Sigmoid colon (tissue), 6 donors: ENCODE measurements at regions not wholly inside any gene's neighbourhood (a gene's known extent, or its start where the extent isn't known, plus 50 kb on each side); places are given as distances from the start of the nearest gene placed in this dataset.

ENCODE experiments used
- DNase-seq: peaks from one replicate; pipeline ENCODE4 v3.0.0-alpha.2; 2019
- H3K27ac ChIP-seq, 4 donors: fragments of 200-600 bp; sonication (generic); one replicate each; pipeline ENCODE4 v1.5.1; 2016 to 2019; ENCODE audit warnings: mild to moderate bottlenecking in 1 of 4
- H3K27me3 ChIP-seq, 3 donors: fragments of 200-600 bp; sonication (generic); one replicate each; pipeline ENCODE4 v1.5.1; 2019; ENCODE audit warnings: mild to moderate bottlenecking in 1 of 3
- H3K36me3 ChIP-seq, 4 donors: fragments of 200-600 bp; sonication (generic); one replicate each; pipeline ENCODE4 v1.5.1; 2016 to 2019
- H3K4me1 ChIP-seq, 4 donors: fragments of 200-600 bp; sonication (generic); one replicate each; pipeline ENCODE4 v1.5.1; 2017 to 2019
- H3K4me3 ChIP-seq, 4 donors: fragments of 200-600 bp; sonication (generic); one replicate each; pipeline ENCODE4 v1.5.1; 2017 to 2019; ENCODE audit warnings: mild to moderate bottlenecking in 2 of 4, moderate library complexity in 1 of 4
- H3K9me3 ChIP-seq, 4 donors: fragments of 200-600 bp in 3 of 4; sonication (generic) in 3 of 4; one replicate each; pipeline versions ENCODE4 v1.5.1 to v1.6.1; 2013 to 2019
- CTCF ChIP-seq, 4 experiments: fragments of 450-650 bp in 3 of 4; fragments of 200-600 bp in 1 of 4; IDR thresholded peaks; one replicate each; pipeline ENCODE4 v1.5.1; 2016 to 2019; ENCODE audit warnings: antibody characterized with exemption in 4 of 4, mild to moderate bottlenecking in 3 of 4, moderate library complexity in 2 of 4
- EP300 ChIP-seq, 4 donors: sonication (generic); formaldehyde crosslinking; IDR thresholded peaks; one replicate each; pipeline ENCODE4 v1.6.1; 2017; ENCODE audit warnings: antibody characterized with exemption in 4 of 4
- POLR2A ChIP-seq, 2 donors: fragments of 450-650 bp; IDR thresholded peaks; one replicate each; pipeline ENCODE4 v1.6.1; 2016; ENCODE audit warnings: antibody characterized with exemption in 2 of 2, mild to moderate bottlenecking in 2 of 2, moderate library complexity in 2 of 2
- POLR2AphosphoS5 ChIP-seq, 4 donors: sonication (generic); formaldehyde crosslinking; IDR thresholded peaks; one replicate each; pipeline ENCODE4 v1.6.1; 2017; ENCODE audit warnings: antibody characterized with exemption in 4 of 4
- WGBS, 2 donors: extraction: QIAGEN DNeasy Blood & Tissue Kit; methylation state at CpG; one replicate each; pipeline ENCODE4 v1.1.7; 2013; 5-methylcytosine and 5-hydroxymethylcytosine counted together
- intact Hi-C: fragments of 100-400 bp; cut with DNase I; formaldehyde crosslinking; loops from one replicate; pipeline ENCODE4 v1.15.1; 2023
- donor health status: healthy with polysubstance abuse.
- donor health status: healthy.

GRCh38 chr12:125381373-125381772 lies 316.1 kb downstream of the AACS start:
- Histone ChIP-seq H3K27me3 (peaks cover 0 to 7% (median 0%) of the 10 kb centered on the region in 3 donors), H3K9me3 (no peaks in the 10 kb centered on the region), H3K27ac (no peak overlapping the region), H3K4me1 (no peaks in the 10 kb centered on the region), H3K4me3 (no peak overlapping the region), H3K36me3 (no peaks in the 10 kb centered on the region)
- whole genome bisulfite sequencing, 2 donors, result 77 to 79% methylated on average over 4 of the region's 4 CpGs
- no peak for DNase-seq
- intact Hi-C loops, result no loop called here
- TF ChIP-seq POLR2AphosphoS5 (IDR thresholded peaks at IDR 0.05) (no peak), CTCF (IDR thresholded peaks at IDR 0.05) (no peak), EP300 (IDR thresholded peaks at IDR 0.05) (no peak), POLR2A (IDR thresholded peaks at IDR 0.05) (no peak)

DNA sequence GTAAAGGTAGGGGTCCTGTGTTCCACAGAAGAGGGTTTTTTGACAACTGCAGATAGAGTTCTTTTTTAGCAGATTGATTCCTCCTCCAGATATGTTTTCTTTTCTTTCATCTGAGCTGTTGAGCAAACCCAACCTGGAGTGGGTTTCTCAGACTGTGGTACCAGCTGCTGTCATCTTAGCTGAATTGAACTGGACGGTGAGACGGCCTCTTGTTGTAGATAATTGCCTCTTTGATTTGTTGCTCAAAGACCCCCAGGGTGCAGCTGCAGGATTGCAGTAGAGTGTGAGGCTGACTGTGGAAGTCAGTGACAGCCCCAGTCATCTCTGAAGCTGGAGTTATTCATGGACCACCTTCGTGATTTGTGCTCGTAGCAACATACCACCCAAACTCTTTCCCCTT lies 317.7 kb downstream of the AACS start:
- TF ChIP-seq POLR2A (IDR thresholded peaks at IDR 0.05) (no peak), EP300 (IDR thresholded peaks at IDR 0.05) (no peak), CTCF (IDR thresholded peaks at IDR 0.05) (no peak), POLR2AphosphoS5 (IDR thresholded peaks at IDR 0.05) (no peak)
- H3K36me3 ChIP-seq, result no peaks in the 10 kb centered on the region
- no peaks in the 10 kb centered on the region for H3K9me3 ChIP-seq
- H3K4me3 ChIP-seq, result no peak overlapping the region
- intact Hi-C loops, result no loop called here
- H3K27ac ChIP-seq, result no peak overlapping the region
- no peaks in the 10 kb centered on the region for H3K4me1 ChIP-seq
- peaks cover 0 to 7% (median 0%) of the 10 kb centered on the region in 3 donors for H3K27me3 ChIP-seq
- no peak for DNase-seq
- 67 to 83% methylated on average over 4 of the region's 4 CpGs for WGBS, 2 donors

DNA sequence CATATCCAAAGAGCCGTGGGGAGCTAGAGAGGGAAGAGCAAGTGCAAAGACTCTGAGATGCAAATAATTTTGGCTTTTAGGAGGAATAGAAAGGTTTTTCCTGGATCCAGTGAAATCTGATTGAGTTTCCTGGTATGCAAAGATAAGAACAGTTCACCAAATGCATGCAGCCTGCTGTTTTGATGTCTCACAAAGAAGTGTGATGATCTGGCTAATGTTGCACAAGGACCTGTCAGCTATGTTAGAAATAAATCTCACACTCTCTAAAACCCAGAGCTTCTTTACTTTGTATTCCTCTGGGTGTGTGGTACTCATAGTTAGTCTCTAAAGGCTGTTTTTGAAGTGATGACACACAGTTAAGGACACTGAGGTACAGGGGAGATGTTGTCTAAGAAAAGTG lies 321.4 kb downstream of the AACS start:
- no peaks in the 10 kb centered on the region for H3K4me1 ChIP-seq
- intact Hi-C loops, result no loop called here
- H3K27me3 ChIP-seq, result peaks cover 0 to 4% (median 0%) of the 10 kb centered on the region in 3 donors
- H3K27ac ChIP-seq, result no peak overlapping the region
- TF ChIP-seq CTCF (IDR thresholded peaks at IDR 0.05), result no peak
- TF ChIP-seq EP300 (IDR thresholded peaks at IDR 0.05), result no peak
- TF ChIP-seq POLR2A (IDR thresholded peaks at IDR 0.05), result no peak
- no peaks in the 10 kb centered on the region for H3K9me3 ChIP-seq
- H3K4me3 ChIP-seq, result no peak overlapping the region
- no peak for DNase-seq
- 65 to 70% methylated on average over 1 of the region's 1 CpG for WGBS, 2 donors
- H3K36me3 ChIP-seq, result no peaks in the 10 kb centered on the region

DNA sequence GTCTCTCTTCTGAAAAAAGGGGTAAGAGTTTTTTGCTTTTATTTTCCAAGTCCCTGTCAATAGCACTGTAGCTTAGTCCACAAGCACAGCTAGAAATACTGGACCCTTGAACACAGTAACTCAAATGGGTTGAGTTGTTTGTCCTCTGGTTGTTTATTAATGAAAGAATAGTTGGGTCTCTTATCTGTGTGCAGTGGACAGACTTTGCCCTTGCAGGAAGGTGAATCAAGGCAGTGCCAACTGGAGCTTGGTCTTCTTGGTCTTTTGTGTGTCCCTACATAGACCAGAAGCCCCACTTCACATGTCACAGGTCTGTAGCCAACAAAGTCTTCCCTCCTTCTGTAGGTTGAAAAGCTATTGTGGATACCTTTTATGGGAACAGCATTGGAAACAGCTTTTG lies 322.0 kb downstream of the AACS start:
- no peak for DNase-seq
- Histone ChIP-seq H3K27me3 (peaks cover 0 to 4% (median 0%) of the 10 kb centered on the region in 3 donors), H3K27ac (no peak overlapping the region), H3K4me3 (no peak overlapping the region), H3K9me3 (no peaks in the 10 kb centered on the region), H3K36me3 (no peaks in the 10 kb centered on the region), H3K4me1 (no peaks in the 10 kb centered on the region)
- intact Hi-C loops, result no loop called here
- TF ChIP-seq EP300 (IDR thresholded peaks at IDR 0.05), result no peak
- TF ChIP-seq CTCF (IDR thresholded peaks at IDR 0.05), result no peak
- TF ChIP-seq POLR2A (IDR thresholded peaks at IDR 0.05), result no peak
- no peak for TF ChIP-seq POLR2AphosphoS5 (IDR thresholded peaks at IDR 0.05)

- Histone ChIP-seq H3K4me1 (no peaks in the 10 kb centered on the region), H3K36me3 (no peaks in the 10 kb centered on the region), H3K4me3 (no peak overlapping the region), H3K27ac (no peak overlapping the region), H3K9me3 (no peaks in the 10 kb centered on the region), H3K27me3 (no peaks in the 10 kb centered on the region)
- intact Hi-C loops, result no loop called here
- TF ChIP-seq POLR2A (IDR thresholded peaks at IDR 0.05) (no peak), POLR2AphosphoS5 (IDR thresholded peaks at IDR 0.05) (no peak), CTCF (IDR thresholded peaks at IDR 0.05) (no peak), EP300 (IDR thresholded peaks at IDR 0.05) (no peak)
- no peak for DNase-seq
These were observed 323.9 kb downstream of the AACS start for GRCh38 chr12:125389061-125389697.
